ENCODE measurements at regions not wholly inside any gene's neighbourhood (a gene's known extent, or its start where the extent isn't known, plus 50 kb on each side); places are given as distances from the start of the nearest gene placed in this dataset.

- no peak for TF ChIP-seq PRDM10 (tag by site-specific recombination; IDR thresholded peaks at IDR 0.05)
- no peak for TF ChIP-seq CTCF (tag by site-specific recombination; IDR thresholded peaks at IDR 0.05)
- no peak for TF ChIP-seq ZNF302 (tag by site-specific recombination; IDR thresholded peaks at IDR 0.05; ENCODE audit: low read depth)
Measured at GRCh38 chr9:28166179-28166578, 592.9 kb upstream of the C9orf72 start (continued).

GRCh38 chr9:28177142-28177541, 603.9 kb upstream of the C9orf72 start:
- no peaks in the 10 kb centered on the region for H3K36me3 ChIP-seq (ENCODE audit: control insufficient read depth in 2 of 2, insufficient read depth in 1 of 2, low read length in 2 of 2)
- ChIA-PET CTCF (interaction anchor here (0.6 kb wide), 1 partner anchor 1265 kb away, joined by 3 read pairs; no protein-coding TSS in a partner anchor), POLR2A (no interaction called here)
- no peak overlapping the region for H3K4me3 ChIP-seq (ENCODE audit: low read depth, low read length)
- TF ChIP-seq GLI2 (tag by site-specific recombination; IDR thresholded peaks at IDR 0.05; ENCODE audit: borderline replicate concordance, low read depth) (no peak), ZNF639 (tag by site-specific recombination; IDR thresholded peaks at IDR 0.05) (no peak), ZSCAN4 (tag by site-specific recombination; IDR thresholded peaks at IDR 0.05) (no peak), ZNF335 (tag by site-specific recombination; conservative IDR thresholded peaks at IDR 0.05) (no peak), ZNF785 (tag by site-specific recombination; IDR thresholded peaks at IDR 0.05) (no peak), ZNF223 (tag by site-specific recombination; IDR thresholded peaks at IDR 0.05) (no peak), ZNF660 (tag by site-specific recombination; IDR thresholded peaks at IDR 0.05) (no peak), ZNF433 (tag by site-specific recombination; IDR thresholded peaks at IDR 0.05; ENCODE audit: low read depth) (no peak)
- H3K27ac ChIP-seq (ENCODE audit: extremely low read depth, low read depth, low read length), result no peak overlapping the region
- H3K9me3 ChIP-seq (ENCODE audit: control insufficient read depth, insufficient read depth, low read depth, low read length), result no peaks in the 10 kb centered on the region
- H3K4me1 ChIP-seq (ENCODE audit: control insufficient read depth, insufficient read depth, low read length), result no peaks in the 10 kb centered on the region

- ChIA-PET POLR2A (no interaction called here), CTCF (interaction anchor here (0.6 kb wide), 3 partner anchors 189 to 1265 kb away, joined by 3 to 4 read pairs (median 4); no protein-coding TSS in a partner anchor)
- H3K4me3 ChIP-seq (ENCODE audit: low read depth, low read length), result no peak overlapping the region
- H3K36me3 ChIP-seq (ENCODE audit: control insufficient read depth in 2 of 2, insufficient read depth in 1 of 2, low read length in 2 of 2), result no peaks in the 10 kb centered on the region
- H3K4me1 ChIP-seq (ENCODE audit: control insufficient read depth, insufficient read depth, low read length), result no peaks in the 10 kb centered on the region
- TF ChIP-seq GLIS1 (tag by site-specific recombination; IDR thresholded peaks at IDR 0.05) (no peak), ZNF610 (tag by site-specific recombination; IDR thresholded peaks at IDR 0.05; ENCODE audit: borderline replicate concordance) (no peak), ZFP3 (tag by site-specific recombination; IDR thresholded peaks at IDR 0.05; ENCODE audit: low read depth) (no peak), IKZF3 (tag by site-specific recombination; IDR thresholded peaks at IDR 0.05) (no peak)
- H3K27ac ChIP-seq (ENCODE audit: extremely low read depth, low read depth, low read length), result no peak overlapping the region
- no peaks in the 10 kb centered on the region for H3K9me3 ChIP-seq (ENCODE audit: control insufficient read depth, insufficient read depth, low read depth, low read length)
Measured at GRCh38 chr9:28177925-28178324, 604.6 kb upstream of the C9orf72 start.

All from HEK293 (cell line).